Spinal cord (tissue), 9 donors: ENCODE measurements at regions not wholly inside any gene's neighbourhood (a gene's known extent, or its start where the extent isn't known, plus 50 kb on each side); places are given as distances from the start of the nearest gene placed in this dataset.

Experiments
- DNase-seq, 6 donors: peaks; one replicate each; pipeline versions ENCODE4 v3.0.0 to v3.0.0-alpha.2; 2013 to 2015; ENCODE audit warnings: low spot score in 6 of 6, low read depth in 4 of 6
- H3K27ac ChIP-seq: one replicate; pipeline ENCODE4 v1.5.1; 2013; ENCODE audit warnings: low read depth, low read length, control low read depth
- H3K27me3 ChIP-seq: one replicate; pipeline ENCODE4 v1.6.1; 2013; ENCODE audit warnings: low read length; ENCODE audit not compliant: control insufficient read depth, insufficient read depth
- H3K36me3 ChIP-seq: one replicate; pipeline ENCODE4 v1.6.1; 2013; ENCODE audit warnings: low read length; ENCODE audit not compliant: control insufficient read depth, insufficient read depth
- H3K4me1 ChIP-seq: one replicate; pipeline ENCODE4 v1.6.1; 2013; ENCODE audit warnings: low read length; ENCODE audit not compliant: control insufficient read depth, insufficient read depth
- H3K4me3 ChIP-seq: one replicate; pipeline ENCODE4 v1.5.1; 2013; ENCODE audit warnings: low read depth, low read length, control low read depth
- H3K9me3 ChIP-seq: one replicate; pipeline ENCODE4 v1.6.1; 2013; ENCODE audit warnings: low read length; ENCODE audit not compliant: control insufficient read depth, insufficient read depth
- WGBS: methylation state at CpG from one replicate; pipeline ENCODE4 v1.1.5; 2013; ENCODE audit warnings: missing lambda C conversion rate; ENCODE audit not compliant: insufficient coverage; 5-methylcytosine and 5-hydroxymethylcytosine counted together
- donor health status: healthy.

DNA sequence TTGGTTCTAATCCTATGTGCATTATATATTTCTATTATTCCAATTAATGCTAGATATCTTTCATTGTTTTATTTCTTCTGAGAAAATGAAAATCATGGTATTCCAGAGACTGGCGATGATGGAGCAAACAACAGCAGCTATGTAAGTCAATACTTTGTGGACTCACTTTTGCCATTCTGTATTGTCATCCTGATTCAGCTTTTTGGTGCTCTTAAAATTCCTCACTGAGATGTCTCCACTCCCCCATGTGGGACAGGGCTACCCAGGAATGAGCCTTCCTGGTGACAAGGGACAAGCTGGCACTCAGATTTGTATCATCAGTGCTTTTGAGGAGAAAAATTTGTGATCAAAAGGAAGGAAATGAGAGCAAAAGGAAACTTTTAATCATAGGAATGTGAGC is 56.7 kb upstream of the XCR1 start:
- Histone ChIP-seq H3K4me1 (no peaks in the 10 kb centered on the region), H3K27ac (no peak overlapping the region), H3K27me3 (no peaks in the 10 kb centered on the region), H3K9me3 (no peaks in the 10 kb centered on the region), H3K36me3 (no peaks in the 10 kb centered on the region), H3K4me3 (no peak overlapping the region)
- WGBS, result no CpG with 5 or more reads among the region's 1 CpG
- no peak for DNase-seq

DNA sequence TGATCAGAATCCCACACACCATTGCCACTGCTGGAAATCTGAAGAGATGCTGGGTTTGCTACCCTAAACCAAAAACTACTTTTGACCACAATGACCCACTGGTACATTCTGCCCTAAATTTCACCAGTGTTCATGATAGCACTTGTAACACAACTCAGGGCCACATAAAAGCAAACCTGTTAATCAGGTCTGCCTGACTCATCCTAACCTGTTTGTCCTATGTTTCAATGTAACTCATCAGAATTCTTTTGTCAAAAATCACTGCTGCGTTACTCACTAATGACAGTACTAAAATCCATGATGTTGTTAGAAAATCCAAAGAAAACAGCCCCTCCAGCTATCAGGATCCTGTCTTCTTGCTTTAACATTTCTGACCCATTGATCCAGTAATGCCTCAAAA is 55.6 kb upstream of the XCR1 start:
- Histone ChIP-seq H3K4me3 (no peak overlapping the region), H3K27me3 (no peaks in the 10 kb centered on the region), H3K4me1 (no peaks in the 10 kb centered on the region), H3K36me3 (no peaks in the 10 kb centered on the region), H3K9me3 (no peaks in the 10 kb centered on the region), H3K27ac (no peak overlapping the region)
- WGBS, result no CpG with 5 or more reads among the region's 1 CpG
- no peak for DNase-seq

DNA sequence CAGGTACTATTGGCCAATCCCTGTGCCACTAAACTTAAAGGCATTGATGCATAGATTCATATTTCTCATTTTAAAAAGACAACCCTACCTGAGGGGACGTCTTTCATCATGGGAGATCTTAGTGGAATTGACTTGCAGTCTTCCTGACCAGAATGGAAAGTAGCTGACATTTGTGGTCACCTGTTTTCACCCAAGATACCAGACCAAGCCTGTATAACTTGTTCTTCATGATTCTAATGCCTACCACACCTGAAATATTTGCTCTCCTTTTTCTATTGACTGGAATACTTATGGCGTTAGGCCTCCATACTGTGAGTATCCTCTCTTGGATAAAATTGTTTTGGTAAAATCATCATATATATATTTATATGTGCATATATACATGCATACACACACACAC is 54.7 kb upstream of the XCR1 start:
- no peak overlapping the region for H3K4me3 ChIP-seq
- H3K36me3 ChIP-seq, result no peaks in the 10 kb centered on the region
- H3K4me1 ChIP-seq, result no peaks in the 10 kb centered on the region
- WGBS, result no CpG with 5 or more reads among the region's 2 CpGs
- H3K27me3 ChIP-seq, result no peaks in the 10 kb centered on the region
- H3K27ac ChIP-seq, result no peak overlapping the region
- DNase-seq, result no peak
- no peaks in the 10 kb centered on the region for H3K9me3 ChIP-seq

DNA sequence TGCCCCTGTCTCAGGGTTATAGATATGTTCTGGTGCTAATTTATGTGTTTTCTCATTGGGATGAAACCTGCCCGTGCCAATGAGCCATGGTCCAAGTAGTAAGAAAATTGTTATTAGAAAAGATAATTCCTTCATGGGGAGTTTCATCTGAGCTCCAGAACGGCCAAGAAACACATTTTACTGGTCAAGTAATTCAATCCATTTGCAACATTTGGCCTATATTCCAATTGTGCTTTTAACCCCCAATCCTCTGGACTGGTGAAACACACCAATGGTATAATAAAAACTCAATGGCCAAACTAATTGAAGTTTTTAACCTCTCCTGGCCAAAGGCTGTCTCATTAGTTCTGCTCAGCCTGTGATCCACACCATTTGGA is 53.7 kb upstream of the XCR1 start:
- H3K36me3 ChIP-seq, result no peaks in the 10 kb centered on the region
- no peaks in the 10 kb centered on the region for H3K4me1 ChIP-seq
- no peak overlapping the region for H3K4me3 ChIP-seq
- no peak overlapping the region for H3K27ac ChIP-seq
- peak in 1 of 6 donors; percentile 8 for DNase-seq
- WGBS, result 50% methylated on average over 1 of the region's 2 CpGs
- no peaks in the 10 kb centered on the region for H3K9me3 ChIP-seq
- H3K27me3 ChIP-seq, result no peaks in the 10 kb centered on the region

DNA sequence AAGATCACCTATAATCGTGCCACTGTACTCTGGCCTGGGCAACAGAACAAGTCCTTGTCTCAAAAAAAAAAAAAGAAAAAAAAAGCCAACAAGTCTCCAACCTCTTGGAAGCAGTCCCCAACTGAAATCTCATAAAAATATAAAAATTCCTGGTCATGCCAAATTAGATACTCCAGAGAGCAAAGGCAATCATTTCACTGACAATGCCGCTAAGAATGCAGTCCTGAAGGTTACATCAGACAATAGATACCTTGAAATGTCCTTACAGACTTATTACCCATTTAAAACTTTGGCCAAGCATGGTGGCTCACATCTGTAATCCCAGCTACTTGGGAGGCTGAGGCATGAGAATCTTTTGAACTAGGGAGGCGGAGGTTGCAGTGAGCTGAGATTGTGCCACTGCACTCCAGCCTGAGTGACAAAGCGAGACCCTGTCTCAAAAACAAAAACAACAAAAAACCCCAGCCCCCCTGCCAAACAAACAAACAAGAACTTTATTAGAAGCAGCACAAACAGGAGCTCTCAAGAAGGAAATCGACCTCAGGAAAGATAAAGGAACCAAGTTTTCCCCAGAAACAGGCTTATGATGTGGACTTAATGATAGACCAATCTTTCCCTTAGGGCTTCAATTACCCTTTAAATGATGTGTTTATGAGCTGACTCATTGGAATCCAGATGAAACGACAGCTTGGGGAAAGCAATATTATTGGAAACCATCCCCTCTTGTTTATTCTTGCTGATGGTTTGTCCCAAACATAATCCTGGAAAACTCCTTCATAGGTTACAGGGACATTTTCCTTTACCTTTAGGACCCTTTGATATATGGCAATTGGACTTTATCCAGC is 53.1 kb upstream of the XCR1 start:
- Histone ChIP-seq H3K9me3 (no peaks in the 10 kb centered on the region), H3K4me3 (no peak overlapping the region), H3K27ac (no peak overlapping the region), H3K4me1 (no peaks in the 10 kb centered on the region), H3K36me3 (no peaks in the 10 kb centered on the region), H3K27me3 (no peaks in the 10 kb centered on the region)
- DNase-seq, result peak in 1 of 6 donors; percentile 66
- 92% methylated on average over 1 of the region's 6 CpGs for whole genome bisulfite sequencing

DNA sequence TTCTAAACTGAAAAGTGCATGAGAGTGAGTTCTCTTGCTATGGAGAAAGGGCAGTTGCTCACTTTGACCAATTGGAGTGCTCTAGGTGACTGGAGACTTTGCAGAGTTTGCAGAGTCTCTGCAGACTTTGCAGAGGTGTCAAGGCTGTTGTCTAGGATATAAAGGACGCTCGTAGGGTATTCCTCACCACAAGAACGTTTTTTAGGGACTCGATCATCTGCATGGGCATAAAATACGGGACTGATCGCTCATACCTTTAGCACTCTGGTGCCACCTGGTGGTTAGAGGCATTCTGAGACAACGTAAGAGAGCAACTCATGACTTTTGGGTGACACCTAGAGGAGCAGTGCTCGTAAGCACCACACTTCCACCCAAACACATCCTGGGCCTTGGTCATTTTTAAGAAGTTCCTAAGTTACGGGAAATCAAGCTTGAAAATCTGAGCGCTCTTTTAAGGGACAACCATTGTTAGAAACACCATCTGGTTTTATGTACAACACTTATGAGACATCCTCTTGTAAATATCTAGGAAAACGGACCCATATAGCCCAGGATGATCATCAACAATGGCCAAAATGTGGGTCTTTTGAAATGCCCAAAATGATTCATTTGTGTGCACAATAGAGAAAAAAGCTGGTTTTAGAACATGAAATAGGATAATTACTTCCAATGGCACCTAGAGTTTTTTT is 51.6 kb upstream of the XCR1 start:
- 4% methylated on average over 10 of the region's 11 CpGs for WGBS
- Histone ChIP-seq H3K9me3 (no peaks in the 10 kb centered on the region), H3K36me3 (no peaks in the 10 kb centered on the region), H3K27ac (no peak overlapping the region), H3K4me1 (no peaks in the 10 kb centered on the region), H3K27me3 (no peaks in the 10 kb centered on the region), H3K4me3 (no peak overlapping the region)
- DNase-seq, result peak; percentile 80 to 97 (median 86)
